Astrocyte (in vitro differentiated cells and primary cell): ENCODE measurements at regions not wholly inside any gene's neighbourhood (a gene's known extent, or its start where the extent isn't known, plus 50 kb on each side); places are given as distances from the start of the nearest gene placed in this dataset.

Experiments
- DNase-seq: peaks from one replicate; pipeline ENCODE4 v3.0.0-alpha.2; 2010; ENCODE audit warnings: low read depth
- FAIRE-seq: peaks from 2 replicates; lab custom pipeline; 2011; peaks lifted over from hg19 to GRCh38; lab: Jason Lieb, UNC
- H2AFZ ChIP-seq: 2 replicates; pipeline ENCODE4 v1.6.0; 2012; ENCODE audit warnings: low read depth, low read length, inconsistent platforms
- H3K27ac ChIP-seq: 2 replicates; pipeline ENCODE4 v1.5.1; 2011; ENCODE audit warnings: low read depth, low read length, inconsistent platforms
- H3K27me3 ChIP-seq: 2 replicates; pipeline ENCODE4 v1.6.0; 2011; ENCODE audit warnings: low read length, inconsistent platforms; ENCODE audit not compliant: insufficient read depth
- H3K36me3 ChIP-seq: 2 replicates; pipeline ENCODE4 v1.5.1; 2011; ENCODE audit warnings: low read length, inconsistent platforms; ENCODE audit not compliant: insufficient read depth
- H3K4me1 ChIP-seq: 2 replicates; pipeline ENCODE4 v1.5.1; 2011; ENCODE audit warnings: low read length, inconsistent platforms; ENCODE audit not compliant: insufficient read depth
- H3K4me2 ChIP-seq: 2 replicates; pipeline ENCODE4 v1.6.0; 2012; ENCODE audit warnings: low read length, inconsistent platforms
- H3K4me3 ChIP-seq: 2 replicates; pipeline ENCODE4 v1.5.1; 2011; ENCODE audit warnings: low read depth, mild to moderate bottlenecking, low read length, inconsistent platforms; ENCODE audit not compliant: insufficient read depth
- H3K79me2 ChIP-seq: 2 replicates; pipeline ENCODE4 v1.6.0; 2012; ENCODE audit warnings: mild to moderate bottlenecking, low read length, inconsistent platforms; ENCODE audit not compliant: insufficient read depth
- H3K9ac ChIP-seq: 2 replicates; pipeline ENCODE4 v1.6.0; 2012; ENCODE audit warnings: mild to moderate bottlenecking, low read length, inconsistent platforms
- H3K9me3 ChIP-seq: 2 replicates; pipeline ENCODE4 v1.5.1; 2012; ENCODE audit warnings: low read depth, mild to moderate bottlenecking, low read length, inconsistent platforms; ENCODE audit not compliant: insufficient read depth
- H4K20me1 ChIP-seq: 2 replicates; pipeline ENCODE4 v1.6.0; 2012; ENCODE audit warnings: low read length, inconsistent platforms; ENCODE audit not compliant: insufficient read depth
- H3K27ac Mint-ChIP-seq: one replicate; pipeline ENCODE4 v1.8.0; 2021; ENCODE audit warnings: mild to moderate bottlenecking, mixed read lengths; ENCODE audit not compliant: unreplicated experiment
- H3K27me3 Mint-ChIP-seq: one replicate; pipeline ENCODE4 v1.8.0; 2021; ENCODE audit warnings: low read depth, mixed read lengths; ENCODE audit not compliant: unreplicated experiment
- H3K36me3 Mint-ChIP-seq: one replicate; pipeline ENCODE4 v1.8.0; 2021; ENCODE audit warnings: low read depth, mixed read lengths; ENCODE audit not compliant: unreplicated experiment
- H3K4me1 Mint-ChIP-seq: one replicate; pipeline ENCODE4 v1.8.0; 2021; ENCODE audit warnings: low read depth, mixed read lengths; ENCODE audit not compliant: unreplicated experiment
- H3K4me3 Mint-ChIP-seq: one replicate; pipeline ENCODE4 v1.8.0; 2021; ENCODE audit warnings: mild to moderate bottlenecking, moderate library complexity, mixed read lengths; ENCODE audit not compliant: unreplicated experiment
- H3K9me3 Mint-ChIP-seq: one replicate; pipeline ENCODE4 v1.8.0; 2021; ENCODE audit warnings: mild to moderate bottlenecking, mixed read lengths; ENCODE audit not compliant: unreplicated experiment
- EZH2 ChIP-seq: IDR thresholded peaks from 2 replicates; pipeline ENCODE4 v1.6.1; 2012; ENCODE audit warnings: mild to moderate bottlenecking, low read length, inconsistent platforms; ENCODE audit not compliant: insufficient read depth
- TF ChIP-seq, protein P1 (sequence below): IDR thresholded peaks from 2 replicates; pipeline ENCODE4 v1.5.1; 2011; ENCODE audit warnings: low read depth, mild to moderate bottlenecking, inconsistent platforms, low read length, moderate library complexity; ENCODE audit not compliant: insufficient read depth

DNA sequence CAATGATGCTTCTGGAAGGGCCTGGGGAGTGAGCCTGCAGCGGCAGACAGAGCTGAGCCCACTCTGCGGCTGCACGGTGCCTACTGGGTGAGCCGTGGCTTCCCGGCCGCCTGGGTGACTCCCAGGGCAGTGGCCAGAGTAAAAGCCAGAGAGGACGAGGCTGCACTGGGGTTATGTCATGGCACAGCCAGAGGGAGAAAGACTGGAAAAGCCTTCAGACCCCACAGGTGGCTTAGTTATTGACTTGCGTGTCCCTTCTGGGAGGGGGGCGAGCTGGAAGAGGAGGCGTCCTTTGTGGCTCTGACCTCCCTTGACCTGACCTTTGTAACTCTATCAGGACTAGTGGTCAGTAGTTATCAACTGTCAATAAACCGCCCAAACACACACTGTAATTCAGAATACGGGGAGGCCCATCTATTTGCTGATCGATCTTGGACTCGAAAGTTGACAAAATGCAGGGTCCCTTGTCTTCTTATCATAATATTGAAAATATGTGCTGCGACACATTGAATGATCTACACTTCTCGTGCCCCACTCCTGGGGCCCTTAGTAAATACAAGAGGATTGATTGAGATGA, 385.9 kb upstream of the ZFHX3 start:
- Histone ChIP-seq H3K4me1 (no peaks in the 10 kb centered on the region), H2AFZ (no peak overlapping the region), H3K9me3 (no peaks in the 10 kb centered on the region), H3K9ac (no peak overlapping the region), H3K4me2 (no peak overlapping the region), H3K27ac (no peak overlapping the region), H4K20me1 (no peaks in the 10 kb centered on the region), H3K4me3 (no peak overlapping the region), H3K36me3 (no peaks in the 10 kb centered on the region), H3K27me3 (no peaks in the 10 kb centered on the region), H3K79me2 (no peaks in the 10 kb centered on the region)
- no peak overlapping the region for H3K4me3 Mint-ChIP-seq
- no peaks in the 10 kb centered on the region for H3K36me3 Mint-ChIP-seq
- H3K27me3 Mint-ChIP-seq, result peaks cover 12% of the 10 kb centered on the region
- no peak for FAIRE-seq
- H3K27ac Mint-ChIP-seq, result no peak overlapping the region
- H3K4me1 Mint-ChIP-seq, result no peaks in the 10 kb centered on the region
- no peak for DNase-seq
- TF ChIP-seq EZH2, result no peak
- TF ChIP-seq, protein P1, sequence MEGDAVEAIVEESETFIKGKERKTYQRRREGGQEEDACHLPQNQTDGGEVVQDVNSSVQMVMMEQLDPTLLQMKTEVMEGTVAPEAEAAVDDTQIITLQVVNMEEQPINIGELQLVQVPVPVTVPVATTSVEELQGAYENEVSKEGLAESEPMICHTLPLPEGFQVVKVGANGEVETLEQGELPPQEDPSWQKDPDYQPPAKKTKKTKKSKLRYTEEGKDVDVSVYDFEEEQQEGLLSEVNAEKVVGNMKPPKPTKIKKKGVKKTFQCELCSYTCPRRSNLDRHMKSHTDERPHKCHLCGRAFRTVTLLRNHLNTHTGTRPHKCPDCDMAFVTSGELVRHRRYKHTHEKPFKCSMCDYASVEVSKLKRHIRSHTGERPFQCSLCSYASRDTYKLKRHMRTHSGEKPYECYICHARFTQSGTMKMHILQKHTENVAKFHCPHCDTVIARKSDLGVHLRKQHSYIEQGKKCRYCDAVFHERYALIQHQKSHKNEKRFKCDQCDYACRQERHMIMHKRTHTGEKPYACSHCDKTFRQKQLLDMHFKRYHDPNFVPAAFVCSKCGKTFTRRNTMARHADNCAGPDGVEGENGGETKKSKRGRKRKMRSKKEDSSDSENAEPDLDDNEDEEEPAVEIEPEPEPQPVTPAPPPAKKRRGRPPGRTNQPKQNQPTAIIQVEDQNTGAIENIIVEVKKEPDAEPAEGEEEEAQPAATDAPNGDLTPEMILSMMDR, result no peak
- no peaks in the 10 kb centered on the region for H3K9me3 Mint-ChIP-seq

DNA sequence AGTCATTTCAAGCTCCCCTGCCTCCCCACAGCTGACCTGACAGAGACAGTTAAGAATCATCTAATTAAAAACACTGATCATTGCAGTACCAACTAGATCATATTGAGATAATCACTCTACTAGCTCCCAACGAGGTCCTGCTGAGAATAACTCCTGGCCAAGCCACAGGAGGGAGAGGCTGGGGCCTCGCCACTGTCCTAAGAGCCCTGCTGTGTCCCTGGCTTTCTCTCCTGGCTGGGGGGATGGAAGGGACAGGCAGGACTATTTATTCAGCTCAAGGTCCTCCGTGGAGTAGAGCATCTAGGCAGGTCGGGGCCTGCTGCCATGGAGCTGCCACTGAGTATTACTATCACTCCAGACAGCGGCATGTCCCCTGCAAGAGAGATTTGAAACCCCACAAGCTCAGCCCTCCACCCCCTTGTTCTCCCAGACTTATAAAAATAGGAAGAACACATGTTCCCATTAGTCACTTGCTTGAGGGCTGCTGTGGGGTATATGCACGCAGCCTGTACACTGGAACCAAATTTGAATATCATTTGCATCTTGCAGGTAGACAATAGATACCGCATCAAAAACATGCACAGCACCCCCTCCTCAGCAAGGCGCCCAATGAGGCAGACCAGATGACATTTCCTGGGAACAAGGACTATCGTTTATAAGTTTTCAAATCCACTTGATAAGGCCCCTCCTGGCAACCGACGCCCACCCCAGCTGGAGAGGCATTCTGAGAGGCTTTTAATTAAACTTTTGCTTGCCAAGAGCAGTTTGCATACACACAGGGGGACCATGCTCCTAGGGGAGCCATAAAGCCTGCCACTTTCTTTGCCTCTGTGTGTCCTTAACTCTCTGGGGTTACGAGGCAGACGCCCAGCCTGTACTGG, 385.2 kb upstream of the ZFHX3 start:
- Histone ChIP-seq H3K9ac (no peak overlapping the region), H3K4me2 (no peak overlapping the region), H3K4me3 (no peak overlapping the region), H3K79me2 (no peaks in the 10 kb centered on the region), H2AFZ (no peak overlapping the region), H3K4me1 (no peaks in the 10 kb centered on the region), H3K27ac (no peak overlapping the region), H3K36me3 (no peaks in the 10 kb centered on the region), H4K20me1 (no peaks in the 10 kb centered on the region), H3K9me3 (no peaks in the 10 kb centered on the region), H3K27me3 (no peaks in the 10 kb centered on the region)
- no peak overlapping the region for H3K4me3 Mint-ChIP-seq
- peaks cover 9% of the 10 kb centered on the region for H3K27me3 Mint-ChIP-seq
- DNase-seq, result no peak
- H3K27ac Mint-ChIP-seq, result no peak overlapping the region
- no peaks in the 10 kb centered on the region for H3K4me1 Mint-ChIP-seq
- FAIRE-seq, result no peak
- no peak for TF ChIP-seq EZH2
- TF ChIP-seq, protein P1, result no peak
- no peaks in the 10 kb centered on the region for H3K36me3 Mint-ChIP-seq
- H3K9me3 Mint-ChIP-seq, result no peaks in the 10 kb centered on the region

DNA sequence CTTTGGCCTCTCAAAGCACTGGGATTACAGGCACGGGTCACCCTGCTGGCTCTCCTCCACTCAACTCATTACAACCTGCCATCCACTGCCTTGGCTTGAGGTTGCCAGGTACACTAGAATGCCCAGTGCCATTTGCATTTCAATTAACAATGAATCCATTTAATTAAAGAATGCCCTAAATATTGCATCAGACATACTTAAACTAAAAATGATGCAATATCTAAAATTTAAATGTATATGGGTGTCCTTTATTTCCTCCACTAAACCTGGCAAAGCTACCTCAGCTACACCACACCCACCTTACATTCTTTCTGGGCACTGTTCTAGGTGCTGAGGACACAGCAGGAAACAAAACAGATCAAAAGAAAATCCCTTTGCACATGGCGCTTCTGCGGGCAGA, 382.2 kb upstream of the ZFHX3 start:
- no peak overlapping the region for H3K27ac ChIP-seq
- Mint-ChIP-seq H3K27me3 (peaks cover 9% of the 10 kb centered on the region), H3K9me3 (no peaks in the 10 kb centered on the region), H3K36me3 (no peaks in the 10 kb centered on the region), H3K4me1 (no peaks in the 10 kb centered on the region), H3K4me3 (no peak overlapping the region), H3K27ac (no peak overlapping the region)
- H3K36me3 ChIP-seq, result no peaks in the 10 kb centered on the region
- FAIRE-seq, result no peak
- no peak overlapping the region for H2AFZ ChIP-seq
- H3K4me3 ChIP-seq, result no peak overlapping the region
- no peaks in the 10 kb centered on the region for H3K79me2 ChIP-seq
- no peaks in the 10 kb centered on the region for H3K9me3 ChIP-seq
- no peak for TF ChIP-seq EZH2
- TF ChIP-seq, protein P1, result no peak
- H3K4me1 ChIP-seq, result no peaks in the 10 kb centered on the region
- no peak overlapping the region for H3K4me2 ChIP-seq
- no peak overlapping the region for H3K9ac ChIP-seq
- no peak for DNase-seq
- no peaks in the 10 kb centered on the region for H3K27me3 ChIP-seq
- H4K20me1 ChIP-seq, result no peaks in the 10 kb centered on the region
